Thymus (tissue), 11 donors: ENCODE measurements at regions not wholly inside any gene's neighbourhood (a gene's known extent, or its start where the extent isn't known, plus 50 kb on each side); places are given as distances from the start of the nearest gene placed in this dataset.

ENCODE experiments used
- DNase-seq, 9 donors: peaks; one replicate each; pipeline ENCODE4 v3.0.0-alpha.2; 2013; ENCODE audit warnings: low spot score in 9 of 9, low read depth in 6 of 9, missing footprints in 1 of 9
- H3K27ac ChIP-seq, 2 donors: one replicate each; pipeline ENCODE4 v1.5.1; 2013; ENCODE audit warnings: control low read depth in 1 of 2, low read depth in 1 of 2, low read length in 1 of 2, mild to moderate bottlenecking in 1 of 2, moderate library complexity in 1 of 2
- H3K27me3 ChIP-seq, 2 donors: one replicate each; pipeline ENCODE4 v1.5.1; 2013; ENCODE audit warnings: low read length in 1 of 2; ENCODE audit not compliant: control insufficient read depth in 2 of 2, insufficient read depth in 1 of 2
- H3K36me3 ChIP-seq, 2 donors: one replicate each; pipeline ENCODE4 v1.5.1; 2013; ENCODE audit warnings: low read length in 1 of 2, mild to moderate bottlenecking in 1 of 2, moderate library complexity in 1 of 2; ENCODE audit not compliant: control insufficient read depth in 2 of 2, insufficient read depth in 2 of 2
- H3K4me1 ChIP-seq, 2 donors: one replicate each; pipeline ENCODE4 v1.5.1; 2013; ENCODE audit warnings: low read length in 2 of 2; ENCODE audit not compliant: control insufficient read depth in 2 of 2, insufficient read depth in 2 of 2
- H3K4me3 ChIP-seq, 2 donors: one replicate each; pipeline ENCODE4 v1.5.1; 2013; ENCODE audit warnings: low read length in 2 of 2, control low read depth in 1 of 2, mild to moderate bottlenecking in 1 of 2
- H3K9me3 ChIP-seq, 2 donors: one replicate each; pipeline ENCODE4 v1.5.1; 2013; ENCODE audit warnings: low read length in 1 of 2, mild to moderate bottlenecking in 1 of 2; ENCODE audit not compliant: control insufficient read depth in 2 of 2, insufficient read depth in 1 of 2
- WGBS: extraction: QIAGEN DNeasy Blood & Tissue Kit; methylation state at CpG from one replicate; pipeline ENCODE4 v1.1.7; 2013; 5-methylcytosine and 5-hydroxymethylcytosine counted together
- donor health status: healthy.

DNA sequence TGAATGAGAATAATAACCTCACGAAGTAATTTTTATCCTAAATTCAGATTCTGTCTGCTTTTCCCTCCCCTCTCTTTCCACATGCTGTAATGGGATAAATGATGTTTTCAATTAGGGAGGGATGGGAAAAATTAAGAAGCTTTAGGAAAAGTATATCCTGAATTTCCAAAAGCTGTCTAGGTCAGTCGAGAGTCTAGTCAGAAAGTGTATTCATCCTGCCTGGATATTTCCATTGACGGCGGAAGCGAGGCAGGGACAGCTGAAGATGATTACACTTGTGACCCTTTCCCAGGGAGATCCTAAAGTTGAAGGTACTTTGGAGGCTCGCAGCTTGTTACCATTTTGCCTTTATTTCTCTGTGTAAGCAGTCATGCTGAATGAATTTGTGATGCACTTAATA is 204.1 kb downstream of the ZNF365 start:
- no peak overlapping the region for H3K4me3 ChIP-seq
- no peak overlapping the region for H3K27ac ChIP-seq
- no peak for DNase-seq
- H3K4me1 ChIP-seq, result no peaks in the 10 kb centered on the region
- H3K9me3 ChIP-seq, result no peaks in the 10 kb centered on the region
- WGBS, result 96% methylated on average over 6 of the region's 6 CpGs
- no peaks in the 10 kb centered on the region for H3K27me3 ChIP-seq
- H3K36me3 ChIP-seq, result no peaks in the 10 kb centered on the region

- 93% methylated on average over 1 of the region's 1 CpG for WGBS
- H3K36me3 ChIP-seq, result no peaks in the 10 kb centered on the region
- H3K27ac ChIP-seq, result no peak overlapping the region
- no peak overlapping the region for H3K4me3 ChIP-seq
- no peaks in the 10 kb centered on the region for H3K4me1 ChIP-seq
- DNase-seq, result no peak
- H3K27me3 ChIP-seq, result no peaks in the 10 kb centered on the region
- H3K9me3 ChIP-seq, result no peaks in the 10 kb centered on the region
These were observed 204.7 kb downstream of the ZNF365 start for GRCh38 chr10:62578916-62579315.

DNA sequence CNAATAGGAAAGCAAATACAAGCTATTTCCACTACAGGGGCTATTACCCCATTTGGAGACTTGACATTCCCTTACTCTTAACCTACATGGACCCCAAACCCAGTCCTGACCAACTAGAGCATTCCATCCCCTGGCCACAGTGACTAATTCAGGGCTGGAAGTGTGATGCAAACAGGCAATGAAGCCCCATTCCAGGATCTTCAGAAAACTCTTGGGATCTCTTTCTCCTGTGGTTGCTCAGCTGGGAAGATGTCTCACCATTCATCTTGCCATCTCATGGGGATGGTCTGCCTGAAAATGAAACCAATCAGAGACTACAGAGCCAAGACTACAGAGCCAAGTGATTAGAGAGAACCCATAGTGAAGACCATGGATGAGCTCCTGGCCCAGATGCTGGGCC is 206.2 kb downstream of the ZNF365 start:
- Histone ChIP-seq H3K4me3 (no peak overlapping the region), H3K36me3 (no peaks in the 10 kb centered on the region), H3K27ac (no peak overlapping the region), H3K9me3 (no peaks in the 10 kb centered on the region), H3K27me3 (no peaks in the 10 kb centered on the region), H3K4me1 (no peaks in the 10 kb centered on the region)
- no peak for DNase-seq

DNA sequence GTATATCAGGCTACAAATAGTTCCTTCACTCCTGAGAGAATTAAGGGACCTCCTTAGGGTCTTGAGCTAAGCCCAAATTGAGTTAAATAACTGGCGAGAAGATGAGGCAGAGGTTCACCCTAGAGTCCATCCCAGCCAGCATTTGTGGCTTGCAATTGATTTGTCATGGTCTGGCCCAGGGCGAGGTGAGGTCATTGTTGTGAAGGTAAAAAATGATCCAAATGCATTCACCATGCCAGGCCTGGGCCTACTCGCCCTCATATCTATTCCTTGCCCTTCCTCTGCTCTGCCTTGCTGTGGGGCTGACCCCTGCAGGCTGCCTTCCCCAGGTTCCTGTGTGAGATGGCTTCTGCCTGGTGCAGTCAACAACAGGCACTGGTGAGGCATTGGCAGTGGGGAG is 207.2 kb downstream of the ZNF365 start:
- Histone ChIP-seq H3K9me3 (no peaks in the 10 kb centered on the region), H3K27ac (no peak overlapping the region), H3K4me3 (no peak overlapping the region), H3K27me3 (no peaks in the 10 kb centered on the region), H3K36me3 (no peaks in the 10 kb centered on the region), H3K4me1 (no peaks in the 10 kb centered on the region)
- WGBS, result 95% methylated on average over 3 of the region's 3 CpGs
- DNase-seq, result no peak

- Histone ChIP-seq H3K36me3 (no peaks in the 10 kb centered on the region), H3K9me3 (no peaks in the 10 kb centered on the region), H3K27ac (no peak overlapping the region), H3K4me1 (no peaks in the 10 kb centered on the region), H3K27me3 (no peaks in the 10 kb centered on the region), H3K4me3 (no peak overlapping the region)
- DNase-seq, result no peak
- WGBS, result 81% methylated on average over 4 of the region's 4 CpGs
These were observed 208.0 kb downstream of the ZNF365 start for GRCh38 chr10:62582101-62582705.

- Histone ChIP-seq H3K4me1 (no peaks in the 10 kb centered on the region), H3K36me3 (no peaks in the 10 kb centered on the region), H3K27ac (no peak overlapping the region), H3K27me3 (no peaks in the 10 kb centered on the region), H3K9me3 (no peaks in the 10 kb centered on the region), H3K4me3 (no peak overlapping the region)
- no peak for DNase-seq
- WGBS, result 92% methylated on average over 7 of the region's 7 CpGs
These were observed 208.6 kb downstream of the ZNF365 start for GRCh38 chr10:62582804-62583208.

DNA sequence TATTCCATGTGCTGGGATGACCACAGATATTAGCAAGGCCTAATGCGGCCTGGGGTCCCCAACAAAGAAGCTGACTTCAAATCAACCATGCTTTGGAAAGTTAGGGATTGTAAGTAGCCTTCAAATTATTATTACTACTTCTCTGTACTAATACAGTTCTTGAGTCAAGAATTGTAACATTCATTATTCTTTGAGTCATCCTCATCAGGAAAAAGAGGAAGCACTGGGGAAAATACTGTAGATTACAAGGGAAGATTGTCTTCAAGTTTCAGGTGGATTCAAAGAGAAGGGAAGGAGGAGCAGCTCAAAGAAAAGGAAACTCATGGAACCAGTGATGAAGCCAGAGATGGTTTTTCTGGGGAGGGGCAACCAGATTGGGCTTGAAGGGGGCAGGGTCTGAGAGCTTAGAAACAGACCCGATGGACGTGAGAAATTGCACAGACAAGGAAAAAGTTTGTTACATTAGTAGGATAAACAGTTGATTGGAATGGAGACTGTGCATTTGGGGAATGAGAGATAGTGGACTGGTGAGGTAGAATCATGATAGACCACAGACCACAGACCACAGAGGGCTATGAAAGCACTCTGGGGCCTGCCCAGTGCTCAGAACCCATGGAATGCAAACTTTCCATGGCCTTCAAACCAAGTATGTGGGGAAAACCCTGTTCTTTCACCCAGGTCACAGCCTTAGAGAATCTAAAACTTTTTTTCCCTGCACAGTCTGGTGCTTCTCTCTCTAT is 209.9 kb downstream of the ZNF365 start:
- H3K4me3 ChIP-seq, result no peak overlapping the region
- no peaks in the 10 kb centered on the region for H3K36me3 ChIP-seq
- DNase-seq, result no peak
- no peaks in the 10 kb centered on the region for H3K9me3 ChIP-seq
- no peak overlapping the region for H3K27ac ChIP-seq
- no peaks in the 10 kb centered on the region for H3K4me1 ChIP-seq
- no peaks in the 10 kb centered on the region for H3K27me3 ChIP-seq
- 96% methylated on average over 3 of the region's 3 CpGs for WGBS

DNA sequence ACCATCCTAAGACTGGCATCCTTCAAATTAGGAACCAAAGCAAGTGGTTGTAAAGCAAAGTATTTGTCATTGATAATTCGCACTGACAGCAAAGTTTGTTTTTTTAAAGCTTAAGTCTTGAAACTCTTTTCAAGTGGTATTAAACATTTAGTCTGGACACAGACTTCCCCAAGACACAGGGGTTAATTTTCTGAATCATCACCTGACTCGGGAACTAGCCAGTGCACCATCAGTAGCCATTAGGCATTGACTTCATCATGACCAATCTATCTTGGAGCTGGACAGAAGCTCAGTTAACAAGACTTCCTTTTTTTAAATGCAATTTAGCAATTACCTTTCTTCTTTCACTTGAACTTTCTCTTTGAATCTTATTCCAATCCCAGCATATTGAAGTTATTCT is 210.6 kb downstream of the ZNF365 start:
- Histone ChIP-seq H3K36me3 (no peaks in the 10 kb centered on the region), H3K9me3 (no peaks in the 10 kb centered on the region), H3K4me3 (no peak overlapping the region), H3K4me1 (no peaks in the 10 kb centered on the region), H3K27me3 (no peaks in the 10 kb centered on the region), H3K27ac (no peak overlapping the region)
- 92% methylated on average over 2 of the region's 2 CpGs for WGBS
- DNase-seq, result no peak

GRCh38 chr10:62585211-62585775 is 211.1 kb downstream of the ZNF365 start:
- no peak for DNase-seq
- Histone ChIP-seq H3K27me3 (no peaks in the 10 kb centered on the region), H3K27ac (no peak overlapping the region), H3K9me3 (no peaks in the 10 kb centered on the region), H3K4me1 (no peaks in the 10 kb centered on the region), H3K36me3 (no peaks in the 10 kb centered on the region), H3K4me3 (no peak overlapping the region)
- whole genome bisulfite sequencing, result 79% methylated on average over 6 of the region's 6 CpGs
